Sigmoid colon (tissue), 4 donors: ENCODE measurements at regions not wholly inside any gene's neighbourhood (a gene's known extent, or its start where the extent isn't known, plus 50 kb on each side); places are given as distances from the start of the nearest gene placed in this dataset.

Experiments
- CTCF ChIP-seq, 4 experiments: fragments of 450-650 bp in 3 of 4; fragments of 200-600 bp in 1 of 4; IDR thresholded peaks; one replicate each; pipeline ENCODE4 v1.5.1; 2016 to 2019; ENCODE audit warnings: antibody characterized with exemption in 4 of 4, mild to moderate bottlenecking in 3 of 4, moderate library complexity in 2 of 4
- EP300 ChIP-seq, 4 donors: sonication (generic); formaldehyde crosslinking; IDR thresholded peaks; one replicate each; pipeline ENCODE4 v1.6.1; 2017; ENCODE audit warnings: antibody characterized with exemption in 4 of 4
- POLR2A ChIP-seq, 2 donors: fragments of 450-650 bp; IDR thresholded peaks; one replicate each; pipeline ENCODE4 v1.6.1; 2016; ENCODE audit warnings: antibody characterized with exemption in 2 of 2, mild to moderate bottlenecking in 2 of 2, moderate library complexity in 2 of 2
- POLR2AphosphoS5 ChIP-seq, 4 donors: sonication (generic); formaldehyde crosslinking; IDR thresholded peaks; one replicate each; pipeline ENCODE4 v1.6.1; 2017; ENCODE audit warnings: antibody characterized with exemption in 4 of 4

DNA sequence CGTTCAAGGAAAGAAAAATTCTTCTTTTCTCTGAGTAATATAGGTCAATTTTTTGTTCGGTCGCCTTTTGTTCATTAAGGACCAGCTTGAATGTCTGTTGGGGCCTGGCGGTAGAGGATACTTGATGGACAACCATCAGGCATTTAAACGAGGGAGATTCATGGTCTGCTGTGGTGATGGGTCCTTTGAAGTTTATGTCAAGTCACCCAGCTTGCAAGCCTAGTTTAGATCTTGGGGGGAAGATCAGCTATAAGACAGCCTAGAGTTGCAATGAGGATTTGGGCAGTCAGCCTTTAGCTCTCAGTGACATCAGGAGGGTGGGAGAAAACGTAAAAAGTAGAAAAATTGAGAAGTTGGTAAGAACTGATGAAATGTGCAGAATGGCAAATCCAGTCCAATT lies 80.2 kb upstream of the SPRY4 start:
- TF ChIP-seq CTCF (IDR thresholded peaks at IDR 0.05) (no peak), EP300 (IDR thresholded peaks at IDR 0.05) (no peak), POLR2A (IDR thresholded peaks at IDR 0.05) (no peak), POLR2AphosphoS5 (IDR thresholded peaks at IDR 0.05) (no peak)
